GM12878 (cell line): ENCODE measurements at regions not wholly inside any gene's neighbourhood (a gene's known extent, or its start where the extent isn't known, plus 50 kb on each side); places are given as distances from the start of the nearest gene placed in this dataset.

Experiments used
- ATAC-seq: fragments of 200-7000 bp; cut with Tn5 transposase; 3 replicates; pipeline ENCODE4 v1.9.1; 2020; ENCODE audit warnings: mild to moderate bottlenecking, moderate library complexity
- BruUV-seq: library from RNA; stranded (reverse); fragments of 400-500 nt; replicated peaks from 2 replicates; lab custom pipeline; 2021; lab: Mats Ljungman, UMichigan
- CTCF ChIA-PET: fragments of 300-600 bp; sonication (Branson Sonifier 250); formaldehyde crosslinking; extraction: SDS; loops from one replicate; lab custom pipeline; 2021; ENCODE audit warnings: inconsistent platforms; lab: Yijun Ruan, JAX
- POLR2A ChIA-PET: fragments of 350-600 bp; formaldehyde crosslinking; extraction: SDS; loops from one replicate; lab custom pipeline; 2021; ENCODE audit warnings: inconsistent platforms; lab: Charles Lee
- RAD21 ChIA-PET: fragments of 300-600 bp; sonication (Branson Sonifier 250); formaldehyde crosslinking; loops from one replicate; lab custom pipeline; 2023; ENCODE audit warnings: antibody characterized with exemption; ENCODE audit not compliant: unreplicated experiment; lab: Charles Lee
- SMC1A ChIA-PET: fragments of 300-600 bp; sonication (Branson Sonifier 250); formaldehyde crosslinking; loops from one replicate; lab custom pipeline; 2023; ENCODE audit not compliant: unreplicated experiment, uncharacterized antibody; lab: Charles Lee
- DNase-seq: peaks from one replicate; pipeline ENCODE4 v3.0.0-alpha.2; 2011; ENCODE audit warnings: low read depth, low spot score
- FAIRE-seq: peaks from 3 replicates; lab custom pipeline; 2011; peaks lifted over from hg19 to GRCh38; lab: Jason Lieb, UNC
- H2AFZ ChIP-seq: 2 replicates; pipeline ENCODE4 v1.6.0; 2011; ENCODE audit warnings: low read depth, low read length, control low read depth; ENCODE audit not compliant: control insufficient read depth
- H3K27ac ChIP-seq: 2 replicates; pipeline ENCODE4 v1.5.1; 2011; ENCODE audit warnings: control low read depth; ENCODE audit not compliant: control insufficient read depth, insufficient read depth
- H3K27me3 ChIP-seq, 2 experiments: replicated peaks in 1 of 2; 2 replicates each; pipeline versions ENCODE4 v1.6.0 to v1.6.1; 2011; ENCODE audit warnings: low read length in 1 of 2; ENCODE audit not compliant: control insufficient read depth in 2 of 2, insufficient read depth in 2 of 2
- H3K36me3 ChIP-seq, 2 experiments: 2 replicates each; pipeline ENCODE4 v1.5.1; 2011; ENCODE audit warnings: low read length in 1 of 2; ENCODE audit not compliant: control insufficient read depth in 2 of 2, insufficient read depth in 2 of 2
- H3K4me1 ChIP-seq: 2 replicates; pipeline ENCODE4 v1.6.1; 2011; ENCODE audit warnings: mild to moderate bottlenecking, low read length, moderate library complexity, mixed read lengths; ENCODE audit not compliant: control insufficient read depth, insufficient read depth
- H3K4me2 ChIP-seq: 2 replicates; pipeline ENCODE4 v1.6.0; 2011; ENCODE audit warnings: control low read depth; ENCODE audit not compliant: control insufficient read depth, insufficient read depth
- H3K4me3 ChIP-seq: fragments of 200-600 bp; sonication (generic); 2 replicates; pipeline ENCODE4 v1.5.1; 2016
- H3K79me2 ChIP-seq: 2 replicates; pipeline ENCODE4 v1.6.0; 2011; ENCODE audit warnings: low read length; ENCODE audit not compliant: control insufficient read depth, insufficient read depth
- H3K9ac ChIP-seq: 2 replicates; pipeline ENCODE4 v1.8.0; 2011; ENCODE audit warnings: low read length, control low read depth, mixed read lengths; ENCODE audit not compliant: control insufficient read depth, insufficient read depth
- H3K9me3 ChIP-seq: replicated peaks from 3 replicates; pipeline ENCODE4 v1.5.1; 2011; ENCODE audit warnings: mild to moderate bottlenecking, low read length; ENCODE audit not compliant: control insufficient read depth, insufficient read depth
- H4K20me1 ChIP-seq: 2 replicates; pipeline ENCODE4 v1.6.0; 2011; ENCODE audit not compliant: control insufficient read depth, insufficient read depth
- ATF2 ChIP-seq: IDR thresholded peaks from 2 replicates; pipeline ENCODE4 v1.6.1; 2012; ENCODE audit warnings: low read length, inconsistent platforms
- BACH1 ChIP-seq: fragments of 450-650 bp; IDR thresholded peaks from 2 replicates; pipeline ENCODE4 v1.6.1; 2017; ENCODE audit warnings: mild to moderate bottlenecking, borderline replicate concordance
- DPF2 ChIP-seq: fragments of 450-650 bp; IDR thresholded peaks from 2 replicates; pipeline ENCODE4 v1.6.1; 2017; ENCODE audit warnings: mild to moderate bottlenecking
- EED ChIP-seq: sonication (generic); IDR thresholded peaks from 2 replicates; pipeline ENCODE4 v1.6.1; 2016; ENCODE audit warnings: antibody characterized with exemption, low read depth
- GATAD2B ChIP-seq: fragments of 450-650 bp; conservative IDR thresholded peaks from 2 replicates; pipeline ENCODE4 v1.6.1; 2017; ENCODE audit warnings: low read depth, mild to moderate bottlenecking, moderate library complexity
- KLF5 ChIP-seq: fragments of 450-650 bp; IDR thresholded peaks from 2 replicates; pipeline ENCODE4 v1.6.1; 2014; ENCODE audit warnings: mild to moderate bottlenecking; ENCODE audit not compliant: partially characterized antibody
- MAX ChIP-seq: IDR thresholded peaks from 2 replicates; pipeline ENCODE4 v1.6.1; 2012; ENCODE audit warnings: low read depth, low read length, improper control_type of control experiment
- MXI1 ChIP-seq: fragments of 150-350 bp; IDR thresholded peaks from 2 replicates; pipeline ENCODE4 v1.6.1; 2011; ENCODE audit warnings: low read depth, mild to moderate bottlenecking, inconsistent platforms, low read length, improper control_type of control experiment
- PAX8 ChIP-seq: fragments of 450-650 bp; IDR thresholded peaks from 2 replicates; pipeline ENCODE4 v1.6.1; 2017; ENCODE audit warnings: mild to moderate bottlenecking, moderate library complexity
- PKNOX1 ChIP-seq: fragments of 450-650 bp; IDR thresholded peaks from 2 replicates; pipeline ENCODE4 v1.6.1; 2016; ENCODE audit warnings: mild to moderate bottlenecking
- POLR2A ChIP-seq: IDR thresholded peaks from 2 replicates; pipeline ENCODE4 v1.6.1; 2011; ENCODE audit warnings: low read depth, mild to moderate bottlenecking, low read length
- RAD21 ChIP-seq: IDR thresholded peaks from 2 replicates; pipeline ENCODE4 v1.6.1; 2011; ENCODE audit warnings: mild to moderate bottlenecking, low read depth, low read length, moderate library complexity; ENCODE audit not compliant: insufficient read depth
- RELB ChIP-seq: fragments of 450-650 bp; IDR thresholded peaks from 2 replicates; pipeline ENCODE4 v1.6.1; 2017; ENCODE audit warnings: low read depth, mild to moderate bottlenecking, moderate library complexity
- RUNX3 ChIP-seq: IDR thresholded peaks from 2 replicates; pipeline ENCODE4 v1.6.1; 2012; ENCODE audit warnings: low read length, inconsistent platforms
- SREBF2 ChIP-seq: IDR thresholded peaks from 2 replicates; pipeline ENCODE4 v1.6.1; 2012; ENCODE audit warnings: mild to moderate bottlenecking, low read length
- WRNIP1 ChIP-seq: IDR thresholded peaks from 2 replicates; pipeline ENCODE4 v1.6.1; 2011; ENCODE audit warnings: low read depth, low read length, improper control_type of control experiment, borderline replicate concordance
- ZBTB4 ChIP-seq: fragments of 450-650 bp; formaldehyde crosslinking; IDR thresholded peaks from 2 replicates; pipeline ENCODE4 v1.4.0; 2022; ENCODE audit warnings: mild to moderate bottlenecking, moderate library complexity
- ZNF384 ChIP-seq: IDR thresholded peaks from 2 replicates; pipeline ENCODE4 v1.6.1; 2012; ENCODE audit warnings: low read depth, mild to moderate bottlenecking, low read length, improper control_type of control experiment, borderline replicate concordance
- WGBS: methylation state at CpG from one replicate; pipeline ENCODE4 v1.1.6; 2016; ENCODE audit warnings: low lambda C conversion rate; ENCODE audit not compliant: insufficient replicate concordance, insufficient coverage; ENCODE audit errors: missing lambda C conversion rate; 5-methylcytosine and 5-hydroxymethylcytosine counted together
- in situ Hi-C: fragments of 300-500 bp; cut with MboI; formaldehyde crosslinking; loops from 9 replicates; pipeline ENCODE4 v1.14.3; 2018; ENCODE audit warnings: mixed read lengths
- intact Hi-C: fragments of 100-400 bp; cut with micrococcal nuclease; formaldehyde crosslinking; loops from one replicate; pipeline ENCODE4 v1.14.2; 2022; ENCODE audit not compliant: unreplicated experiment

- POLR2A ChIA-PET: no interaction called here
- Histone ChIP-seq H3K4me2 (no peak overlapping the region), H3K9me3 (no peaks in the 10 kb centered on the region), H3K36me3 (no peaks in the 10 kb centered on the region), H3K9ac (no peak overlapping the region), H3K4me3 (no peak overlapping the region), H3K4me1 (no peaks in the 10 kb centered on the region), H3K79me2 (no peaks in the 10 kb centered on the region), H4K20me1 (no peaks in the 10 kb centered on the region), H3K27me3 (peaks cover 2 to 4% of the 10 kb centered on the region in 2 experiments; a peak in 3 of 4 replicates), H3K27ac (no peak overlapping the region), H2AFZ (no peak overlapping the region)
- TF ChIP-seq RUNX3 (no peak), EED (no peak), MAX (no peak), BACH1 (no peak), PKNOX1 (no peak), KLF5 (no peak), GATAD2B (no peak), DPF2 (no peak), RAD21 (no peak), ZNF384 (no peak), RELB (no peak), ATF2 (no peak), WRNIP1 (no peak), ZBTB4 (CRISPR knock-in tag) (no peak), PAX8 (no peak), MXI1 (no peak), SREBF2 (no peak), POLR2A (no peak)
- in situ Hi-C loops: no loop called here
- 26% methylated on average over 3 of the region's 3 CpGs for WGBS
- DNase-seq (no peak), ATAC-seq (no peak), FAIRE-seq (no peak)
- no TSS peak for BruUV-seq
- CTCF ChIA-PET: no interaction called here
- intact Hi-C loops: no loop called here
- RAD21 ChIA-PET: no interaction called here
- SMC1A ChIA-PET: no interaction called here
These were observed 96.9 kb downstream of the CD164 start for GRCh38 chr6:109285366-109285765.
